Neuronal stem cell (in vitro differentiated cells): ENCODE measurements at regions not wholly inside any gene's neighbourhood (a gene's known extent, or its start where the extent isn't known, plus 50 kb on each side); places are given as distances from the start of the nearest gene placed in this dataset.
A peak's percentile ranks its signal among the peaks of the same experiment; 100 is the strongest.

Source experiments
- DNase-seq: peaks from one replicate; pipeline ENCODE4 v3.0.0-alpha.2; 2013; ENCODE audit warnings: low spot score
- H2AFZ ChIP-seq: one replicate; pipeline ENCODE4 v1.6.1; 2013; ENCODE audit warnings: mild to moderate bottlenecking, low read length, inconsistent platforms
- H2AK5ac ChIP-seq: 2 replicates; pipeline ENCODE4 v1.6.1; 2013; ENCODE audit warnings: low read depth, mild to moderate bottlenecking, inconsistent platforms, low read length, moderate library complexity, mixed read lengths
- H2BK120ac ChIP-seq: 2 replicates; pipeline ENCODE4 v1.6.1; 2013; ENCODE audit warnings: low read depth, mild to moderate bottlenecking, inconsistent platforms, low read length, moderate library complexity, mixed read lengths
- H2BK12ac ChIP-seq: one replicate; pipeline ENCODE4 v1.6.1; 2013; ENCODE audit warnings: low read length, inconsistent platforms
- H2BK15ac ChIP-seq: 2 replicates; pipeline ENCODE4 v1.6.1; 2013; ENCODE audit warnings: mild to moderate bottlenecking, low read length, inconsistent platforms, mixed read lengths
- H2BK5ac ChIP-seq: one replicate; pipeline ENCODE4 v1.6.1; 2013; ENCODE audit warnings: inconsistent platforms, mild to moderate bottlenecking, low read length, moderate library complexity
- H3K14ac ChIP-seq: one replicate; pipeline ENCODE4 v1.6.1; 2013; ENCODE audit warnings: low read length, inconsistent platforms
- H3K18ac ChIP-seq: 2 replicates; pipeline ENCODE4 v1.6.1; 2013; ENCODE audit warnings: low read length, inconsistent platforms
- H3K23ac ChIP-seq: 2 replicates; pipeline ENCODE4 v1.6.1; 2013; ENCODE audit warnings: low read depth, mild to moderate bottlenecking, mixed read lengths, low read length, inconsistent platforms; ENCODE audit not compliant: poor library complexity
- H3K27ac ChIP-seq: replicated peaks from 3 replicates; pipeline ENCODE4 v1.5.1; 2013; ENCODE audit warnings: low read length, inconsistent platforms
- H3K27me3 ChIP-seq, 3 experiments: 2 replicates each; pipeline ENCODE4 v1.6.1; 2013; ENCODE audit warnings: low read length in 3 of 3, mild to moderate bottlenecking in 2 of 3, inconsistent platforms in 1 of 3, low read depth in 1 of 3, mixed read lengths in 1 of 3, moderate library complexity in 1 of 3; ENCODE audit not compliant: control insufficient read depth in 3 of 3, insufficient read depth in 3 of 3
- H3K36me3 ChIP-seq, 2 donors: replicated peaks in 1 of 2; 2 replicates each; pipeline ENCODE4 v1.6.1; 2013; ENCODE audit warnings: low read length in 2 of 2; ENCODE audit not compliant: control insufficient read depth in 2 of 2, insufficient read depth in 2 of 2
- H3K4ac ChIP-seq: 2 replicates; pipeline ENCODE4 v1.6.1; 2013; ENCODE audit warnings: inconsistent platforms, mild to moderate bottlenecking, low read length, moderate library complexity
- H3K4me1 ChIP-seq, 2 donors: 1 replicate in 1 of 2; 2 replicates in 1 of 2; pipeline ENCODE4 v1.6.1; 2013; ENCODE audit warnings: low read length in 2 of 2, low read depth in 1 of 2; ENCODE audit not compliant: control insufficient read depth in 2 of 2, insufficient read depth in 1 of 2
- H3K4me2 ChIP-seq: one replicate; pipeline ENCODE4 v1.6.1; 2013; ENCODE audit warnings: mild to moderate bottlenecking, low read length, inconsistent platforms; ENCODE audit not compliant: insufficient read depth, poor library complexity, severe bottlenecking
- H3K4me3 ChIP-seq, 2 donors: 2 replicates each; pipeline ENCODE4 v1.5.1; 2013; ENCODE audit warnings: low read length in 2 of 2, mild to moderate bottlenecking in 2 of 2, inconsistent platforms in 1 of 2, moderate library complexity in 1 of 2
- H3K79me1 ChIP-seq: one replicate; pipeline ENCODE4 v1.6.1; 2013; ENCODE audit warnings: low read depth, mild to moderate bottlenecking, inconsistent platforms, low read length, moderate library complexity
- H3K9ac ChIP-seq: one replicate; pipeline ENCODE4 v1.6.1; 2013; ENCODE audit warnings: mild to moderate bottlenecking, low read depth, low read length, inconsistent platforms; ENCODE audit not compliant: poor library complexity
- H3K9me3 ChIP-seq, 2 donors: replicated peaks in 1 of 2; 2 replicates each; pipeline versions ENCODE3 to v1.6.1; 2013; ENCODE audit warnings: low read length in 2 of 2, mild to moderate bottlenecking in 2 of 2, inconsistent platforms in 1 of 2, low read depth in 1 of 2, mixed read lengths in 1 of 2, moderate library complexity in 1 of 2; ENCODE audit not compliant: control insufficient read depth in 2 of 2, insufficient read depth in 1 of 2
- H4K8ac ChIP-seq: one replicate; pipeline ENCODE4 v1.6.1; 2013; ENCODE audit warnings: low read depth, mild to moderate bottlenecking, inconsistent platforms, low read length, moderate library complexity
- H4K91ac ChIP-seq: one replicate; pipeline ENCODE4 v1.6.1; 2013; ENCODE audit warnings: low read length, low read depth, mild to moderate bottlenecking, inconsistent platforms; ENCODE audit not compliant: poor library complexity
- WGBS, 2 donors: extraction: QIAGEN DNeasy Blood & Tissue Kit; methylation state at CpG; one replicate each; pipeline ENCODE4 v1.1.7; 2013; ENCODE audit warnings: missing lambda C conversion rate in 2 of 2, mixed read lengths in 1 of 2; ENCODE audit not compliant: insufficient read length in 2 of 2, insufficient replicate concordance in 1 of 2; ENCODE audit errors: extremely low coverage in 2 of 2; 5-methylcytosine and 5-hydroxymethylcytosine counted together

- Histone ChIP-seq H2BK120ac (no peak overlapping the region), H3K27ac (no peak overlapping the region), H3K4me2 (no peak overlapping the region), H3K4ac (no peak overlapping the region), H2BK12ac (no peak overlapping the region), H2AK5ac (no peak overlapping the region), H3K23ac (no peak overlapping the region), H3K4me1 (peaks cover 7 to 15% of the 10 kb centered on the region in 2 donors), H3K36me3 (no peaks in the 10 kb centered on the region), H3K9me3 (no peaks in the 10 kb centered on the region), H2BK5ac (no peak overlapping the region), H3K79me1 (no peaks in the 10 kb centered on the region), H3K14ac (no peak overlapping the region), H3K27me3 (no peaks in the 10 kb centered on the region), H3K9ac (no peak overlapping the region), H2AFZ (peak overlapping the region; percentile 74), H4K91ac (no peak overlapping the region), H3K4me3 (no peak overlapping the region), H2BK15ac (peak overlapping the region; percentile 77), H4K8ac (no peak overlapping the region), H3K18ac (peak overlapping the region; percentile 76)
- no CpG with 5 or more reads among the region's 10 CpGs for WGBS, 2 donors
- DNase-seq, result no peak
Observed at GRCh38 chr5:2383698-2384065, 367.8 kb downstream of the IRX2 start.

- H3K79me1 ChIP-seq, result no peaks in the 10 kb centered on the region
- H2AFZ ChIP-seq, result peak overlapping the region; percentile 74
- peak overlapping the region; percentile 8 for H2AK5ac ChIP-seq
- H3K18ac ChIP-seq, result no peak overlapping the region
- no peak overlapping the region for H2BK120ac ChIP-seq
- no peak overlapping the region for H2BK15ac ChIP-seq
- no peak for DNase-seq
- H3K14ac ChIP-seq, result no peak overlapping the region
- H2BK12ac ChIP-seq, result no peak overlapping the region
- H2BK5ac ChIP-seq, result no peak overlapping the region
- H3K9ac ChIP-seq, result no peak overlapping the region
- no peaks in the 10 kb centered on the region for H3K36me3 ChIP-seq
- no peak overlapping the region for H4K91ac ChIP-seq
- H3K23ac ChIP-seq, result no peak overlapping the region
- H3K4me1 ChIP-seq, result peaks cover 7 to 13% of the 10 kb centered on the region in 2 donors
- H3K4ac ChIP-seq, result no peak overlapping the region
- H3K9me3 ChIP-seq, result no peaks in the 10 kb centered on the region
- H4K8ac ChIP-seq, result no peak overlapping the region
- no peak overlapping the region for H3K27ac ChIP-seq
- no peak overlapping the region for H3K4me2 ChIP-seq
- no peak overlapping the region for H3K4me3 ChIP-seq
- WGBS, 2 donors, result no CpG with 5 or more reads among the region's 20 CpGs
- H3K27me3 ChIP-seq, result no peaks in the 10 kb centered on the region
Observed at GRCh38 chr5:2382776-2383697, 368.4 kb downstream of the IRX2 start.

- no peak overlapping the region for H3K23ac ChIP-seq
- no peaks in the 10 kb centered on the region for H3K9me3 ChIP-seq
- no peaks in the 10 kb centered on the region for H3K36me3 ChIP-seq
- no peak overlapping the region for H2AK5ac ChIP-seq
- no peak overlapping the region for H3K4me2 ChIP-seq
- H3K14ac ChIP-seq, result no peak overlapping the region
- no peaks in the 10 kb centered on the region for H3K27me3 ChIP-seq
- H3K27ac ChIP-seq, result no peak overlapping the region
- H3K79me1 ChIP-seq, result no peaks in the 10 kb centered on the region
- peaks cover 7 to 11% of the 10 kb centered on the region in 2 donors for H3K4me1 ChIP-seq
- H2BK120ac ChIP-seq, result no peak overlapping the region
- no peak overlapping the region for H3K9ac ChIP-seq
- WGBS, 2 donors, result no CpG with 5 or more reads among the region's 5 CpGs
- H3K4ac ChIP-seq, result no peak overlapping the region
- H2BK5ac ChIP-seq, result no peak overlapping the region
- no peak overlapping the region for H2AFZ ChIP-seq
- H3K4me3 ChIP-seq, result no peak overlapping the region
- H3K18ac ChIP-seq, result peak overlapping the region; percentile 13
- peak overlapping the region; percentile 21 for H2BK15ac ChIP-seq
- H4K8ac ChIP-seq, result no peak overlapping the region
- no peak overlapping the region for H4K91ac ChIP-seq
- DNase-seq, result no peak
- no peak overlapping the region for H2BK12ac ChIP-seq
Observed at GRCh38 chr5:2381861-2382260, 369.6 kb downstream of the IRX2 start.

DNA sequence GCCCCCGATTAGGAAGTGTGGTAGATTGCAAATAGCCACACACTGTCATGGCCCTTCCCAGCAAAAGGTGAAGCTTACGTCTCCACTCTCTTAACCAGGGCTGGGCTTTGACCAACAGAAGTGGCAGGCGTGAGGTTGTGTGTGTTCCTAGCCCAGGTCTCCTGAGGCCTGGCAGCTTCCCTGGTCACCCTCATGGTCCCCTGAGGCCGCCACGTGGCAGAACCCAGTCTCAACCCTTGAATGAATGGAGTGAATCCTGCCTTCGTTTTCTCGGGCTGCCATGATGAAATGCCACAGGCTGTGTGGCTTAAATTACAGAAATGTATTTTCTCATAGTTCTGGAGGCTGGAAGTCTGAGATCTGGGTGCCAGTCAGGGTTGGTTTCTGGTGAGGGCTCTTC lies 370.4 kb downstream of the IRX2 start:
- H3K4ac ChIP-seq, result no peak overlapping the region
- no peak overlapping the region for H2AK5ac ChIP-seq
- no peak for DNase-seq
- no peak overlapping the region for H4K8ac ChIP-seq
- H3K4me3 ChIP-seq, result no peak overlapping the region
- WGBS, 2 donors, result no CpG with 5 or more reads among the region's 7 CpGs
- no peaks in the 10 kb centered on the region for H3K79me1 ChIP-seq
- H2BK120ac ChIP-seq, result no peak overlapping the region
- no peak overlapping the region for H3K23ac ChIP-seq
- peak overlapping the region; percentile 5 for H3K18ac ChIP-seq
- no peak overlapping the region for H3K14ac ChIP-seq
- H2BK12ac ChIP-seq, result no peak overlapping the region
- H3K4me1 ChIP-seq, result peaks cover 7 to 11% of the 10 kb centered on the region in 2 donors
- H3K27me3 ChIP-seq, result no peaks in the 10 kb centered on the region
- no peak overlapping the region for H3K27ac ChIP-seq
- H3K36me3 ChIP-seq, result no peaks in the 10 kb centered on the region
- no peaks in the 10 kb centered on the region for H3K9me3 ChIP-seq
- H4K91ac ChIP-seq, result no peak overlapping the region
- no peak overlapping the region for H3K9ac ChIP-seq
- H2AFZ ChIP-seq, result no peak overlapping the region
- H3K4me2 ChIP-seq, result no peak overlapping the region
- no peak overlapping the region for H2BK15ac ChIP-seq
- H2BK5ac ChIP-seq, result no peak overlapping the region
